DND-41 (cell line): ENCODE measurements at regions not wholly inside any gene's neighbourhood (a gene's known extent, or its start where the extent isn't known, plus 50 kb on each side); places are given as distances from the start of the nearest gene placed in this dataset.
A peak's percentile ranks its signal among the peaks of the same experiment; 100 is the strongest.

Experiments used
- ATAC-seq: fragments of 200-7000 bp; cut with Tn5 transposase; 3 replicates; pipeline ENCODE4 v1.9.1; 2021; ENCODE audit warnings: low read depth; ENCODE audit not compliant: insufficient read depth
- DNase-seq: peaks from one replicate; pipeline ENCODE4 v3.0.0-alpha.2; 2020
- H2AFZ ChIP-seq: 2 replicates; pipeline ENCODE4 v1.6.0; 2012; ENCODE audit warnings: low read depth, low read length
- H3K27ac ChIP-seq: 2 replicates; pipeline ENCODE4 v1.5.1; 2012; ENCODE audit warnings: low read length, inconsistent platforms
- H3K27me3 ChIP-seq: fragments of 200-600 bp; sonication (generic); 2 replicates; pipeline ENCODE4 v1.6.0; 2012; ENCODE audit warnings: low read length, mild to moderate bottlenecking, inconsistent platforms; ENCODE audit not compliant: insufficient read depth, poor library complexity
- H3K36me3 ChIP-seq: 2 replicates; pipeline ENCODE4 v1.5.1; 2012; ENCODE audit warnings: low read length, inconsistent platforms; ENCODE audit not compliant: insufficient read depth
- H3K4me1 ChIP-seq: 2 replicates; pipeline ENCODE4 v1.5.1; 2012; ENCODE audit warnings: mild to moderate bottlenecking, low read length; ENCODE audit not compliant: insufficient read depth
- H3K4me2 ChIP-seq: 2 replicates; pipeline ENCODE4 v1.6.0; 2012; ENCODE audit warnings: mild to moderate bottlenecking, moderate library complexity, low read length, inconsistent platforms; ENCODE audit not compliant: insufficient read depth
- H3K4me3 ChIP-seq, 2 experiments: fragments of 200-600 bp in 1 of 2; shearing (Covaris generic) in 1 of 2; 2 replicates each; pipeline ENCODE4 v1.5.1; 2012 to 2016; ENCODE audit warnings: inconsistent platforms in 2 of 2, low read length in 2 of 2, mild to moderate bottlenecking in 2 of 2, low read depth in 1 of 2, moderate library complexity in 1 of 2
- H3K79me2 ChIP-seq: 2 replicates; pipeline ENCODE4 v1.6.0; 2012; ENCODE audit warnings: low read length, inconsistent platforms; ENCODE audit not compliant: insufficient read depth
- H3K9ac ChIP-seq: 2 replicates; pipeline ENCODE4 v1.6.0; 2012; ENCODE audit warnings: low read depth, mild to moderate bottlenecking, inconsistent platforms, low read length, moderate library complexity
- H3K9me3 ChIP-seq: 2 replicates; pipeline ENCODE4 v1.5.1; 2012; ENCODE audit warnings: low read length, moderate library complexity, mild to moderate bottlenecking, inconsistent platforms; ENCODE audit not compliant: insufficient read depth, severe bottlenecking
- H4K20me1 ChIP-seq: 2 replicates; pipeline ENCODE4 v1.6.0; 2012; ENCODE audit warnings: low read length; ENCODE audit not compliant: insufficient read depth
- EZH2 ChIP-seq: IDR thresholded peaks from 3 replicates; pipeline ENCODE4 v1.6.1; 2012; ENCODE audit warnings: borderline replicate concordance, low read depth, mild to moderate bottlenecking, moderate library complexity, low read length, inconsistent platforms; ENCODE audit not compliant: severe bottlenecking
- TF ChIP-seq, protein P1 (sequence below): IDR thresholded peaks from 2 replicates; pipeline ENCODE4 v1.5.1; 2012; ENCODE audit warnings: borderline replicate concordance, low read length, moderate library complexity, mild to moderate bottlenecking; ENCODE audit not compliant: poor library complexity, severe bottlenecking; ENCODE audit errors: extremely low read depth

DNA sequence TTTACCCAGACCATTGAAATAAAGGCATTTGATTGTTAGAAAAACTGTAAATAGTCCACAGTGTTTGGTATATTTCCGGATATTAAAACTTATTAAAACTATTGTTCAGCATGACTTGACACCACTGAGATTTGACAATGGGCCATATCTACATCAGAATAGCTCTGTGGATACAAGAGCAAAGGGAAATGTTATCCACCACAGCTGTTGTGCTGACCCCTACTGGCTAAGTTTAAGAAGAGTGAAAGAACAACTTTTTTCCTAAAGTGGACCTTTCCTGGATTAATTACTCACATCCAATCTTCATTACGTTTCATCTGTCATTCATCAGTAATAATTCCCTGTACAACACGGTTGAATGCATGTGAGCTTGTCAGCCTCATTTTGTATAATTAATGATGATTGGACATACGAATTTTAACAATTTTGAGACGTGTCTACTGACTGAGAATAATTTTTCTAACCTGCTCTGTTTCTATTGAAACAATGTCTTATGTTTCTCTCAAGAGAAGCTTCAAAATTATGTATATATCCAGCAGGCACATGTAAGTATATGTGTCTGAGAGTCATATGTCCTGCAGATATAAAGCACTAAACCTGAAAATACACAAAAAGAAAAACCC is 1952.6 kb downstream of the MAT2B start:
- Histone ChIP-seq H3K27me3 (no peaks in the 10 kb centered on the region), H3K4me1 (no peaks in the 10 kb centered on the region), H4K20me1 (no peaks in the 10 kb centered on the region), H3K4me2 (no peak overlapping the region), H3K4me3 (no peak overlapping the region), H3K36me3 (no peaks in the 10 kb centered on the region), H3K9me3 (no peaks in the 10 kb centered on the region), H3K27ac (no peak overlapping the region), H3K9ac (no peak overlapping the region), H2AFZ (no peak overlapping the region), H3K79me2 (no peaks in the 10 kb centered on the region)
- DNase-seq (no peak), ATAC-seq (no peak)
- TF ChIP-seq, protein P1, sequence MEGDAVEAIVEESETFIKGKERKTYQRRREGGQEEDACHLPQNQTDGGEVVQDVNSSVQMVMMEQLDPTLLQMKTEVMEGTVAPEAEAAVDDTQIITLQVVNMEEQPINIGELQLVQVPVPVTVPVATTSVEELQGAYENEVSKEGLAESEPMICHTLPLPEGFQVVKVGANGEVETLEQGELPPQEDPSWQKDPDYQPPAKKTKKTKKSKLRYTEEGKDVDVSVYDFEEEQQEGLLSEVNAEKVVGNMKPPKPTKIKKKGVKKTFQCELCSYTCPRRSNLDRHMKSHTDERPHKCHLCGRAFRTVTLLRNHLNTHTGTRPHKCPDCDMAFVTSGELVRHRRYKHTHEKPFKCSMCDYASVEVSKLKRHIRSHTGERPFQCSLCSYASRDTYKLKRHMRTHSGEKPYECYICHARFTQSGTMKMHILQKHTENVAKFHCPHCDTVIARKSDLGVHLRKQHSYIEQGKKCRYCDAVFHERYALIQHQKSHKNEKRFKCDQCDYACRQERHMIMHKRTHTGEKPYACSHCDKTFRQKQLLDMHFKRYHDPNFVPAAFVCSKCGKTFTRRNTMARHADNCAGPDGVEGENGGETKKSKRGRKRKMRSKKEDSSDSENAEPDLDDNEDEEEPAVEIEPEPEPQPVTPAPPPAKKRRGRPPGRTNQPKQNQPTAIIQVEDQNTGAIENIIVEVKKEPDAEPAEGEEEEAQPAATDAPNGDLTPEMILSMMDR, result peak; percentile 58
- TF ChIP-seq EZH2, result no peak

GRCh38 chr5:165459232-165459631 is 1953.8 kb downstream of the MAT2B start:
- no peak for DNase-seq

DNA sequence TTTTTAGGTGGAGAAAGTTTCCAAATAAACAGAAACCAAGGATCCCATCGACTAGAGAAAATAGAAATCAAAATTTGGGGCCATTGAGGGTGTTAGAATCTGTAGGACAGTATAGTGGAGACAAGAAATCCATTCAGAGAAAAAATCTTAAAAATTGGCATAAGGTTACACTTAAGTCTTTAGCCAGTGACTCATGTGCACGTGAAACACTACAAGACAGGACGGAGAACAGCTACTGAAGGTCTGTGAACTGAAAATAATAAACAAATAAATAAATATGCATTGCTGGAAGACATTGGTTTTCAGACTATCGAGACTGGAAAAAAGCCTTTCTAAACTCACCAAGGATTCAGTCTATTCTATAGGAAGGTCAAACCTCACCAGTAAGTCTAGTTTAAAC is 1955.5 kb downstream of the MAT2B start:
- no peak for DNase-seq
- Histone ChIP-seq H3K4me1 (no peaks in the 10 kb centered on the region), H2AFZ (no peak overlapping the region)

More at GRCh38 chr5:165459232-165459631, 1953.8 kb downstream of the MAT2B start:
- Histone ChIP-seq H3K27me3 (no peaks in the 10 kb centered on the region), H3K9me3 (no peaks in the 10 kb centered on the region), H2AFZ (no peak overlapping the region), H3K4me2 (no peak overlapping the region), H3K4me3 (no peak overlapping the region), H3K79me2 (no peaks in the 10 kb centered on the region), H4K20me1 (no peaks in the 10 kb centered on the region), H3K9ac (no peak overlapping the region), H3K4me1 (no peaks in the 10 kb centered on the region), H3K36me3 (no peaks in the 10 kb centered on the region), H3K27ac (no peak overlapping the region)
- no peak for ATAC-seq
- TF ChIP-seq, protein P1, result no peak
- TF ChIP-seq EZH2, result no peak

More for the DNA sequence above, 1955.5 kb downstream of the MAT2B start:
- ATAC-seq, result no peak
- no peaks in the 10 kb centered on the region for H4K20me1 ChIP-seq
- H3K79me2 ChIP-seq, result no peaks in the 10 kb centered on the region
- H3K4me3 ChIP-seq, result no peak overlapping the region
- no peaks in the 10 kb centered on the region for H3K36me3 ChIP-seq
- H3K4me2 ChIP-seq, result no peak overlapping the region
- H3K9me3 ChIP-seq, result no peaks in the 10 kb centered on the region
- TF ChIP-seq, protein P1, result no peak
- no peak for TF ChIP-seq EZH2
- no peaks in the 10 kb centered on the region for H3K27me3 ChIP-seq
- H3K27ac ChIP-seq, result no peak overlapping the region
- H3K9ac ChIP-seq, result no peak overlapping the region
